SK-N-MC (cell line): ENCODE measurements at regions not wholly inside any gene's neighbourhood (a gene's known extent, or its start where the extent isn't known, plus 50 kb on each side); places are given as distances from the start of the nearest gene placed in this dataset.
"Not testable (repeated sequence)": the region's sequence is repeated elsewhere in the genome, so short reads cannot be mapped to it uniquely, and the experiment has no call there.

ENCODE experiments used
- DNase-seq: peaks from one replicate; pipeline ENCODE4 v3.0.0-alpha.2; 2011; ENCODE audit warnings: low read depth, low spot score
- H3K27ac ChIP-seq: fragments of 200-600 bp; sonication (generic); 2 replicates; pipeline ENCODE4 v1.5.1; 2016; ENCODE audit warnings: mixed run types
- H3K36me3 ChIP-seq: fragments of 200-600 bp; sonication (generic); 2 replicates; pipeline ENCODE4 v1.6.1; 2017; ENCODE audit warnings: antibody characterized with exemption, low read length, mixed read lengths; ENCODE audit not compliant: insufficient read depth
- H3K4me3 ChIP-seq: fragments of 200-600 bp; sonication (generic); 2 replicates; pipeline ENCODE4 v1.5.1; 2016
- H3K9ac ChIP-seq: fragments of 200-600 bp; sonication (generic); 2 replicates; pipeline ENCODE4 v1.8.0; 2017; ENCODE audit warnings: mixed run types, mixed read lengths; ENCODE audit not compliant: insufficient read length
- H3K9me3 ChIP-seq: fragments of 200-600 bp; sonication (generic); 2 replicates; pipeline ENCODE4 v1.6.1; 2017; ENCODE audit warnings: low read depth, mild to moderate bottlenecking, antibody characterized with exemption, low read length, moderate library complexity, mixed read lengths
- EZH2 ChIP-seq: fragments of 200-600 bp; sonication (generic); IDR thresholded peaks from one replicate; pipeline ENCODE4 v1.6.1; 2017; ENCODE audit warnings: antibody characterized with exemption
- FOXP2 ChIP-seq: optimal IDR thresholded peaks from 2 replicates; pipeline ENCODE3; 2011; ENCODE audit warnings: mild to moderate bottlenecking, moderate library complexity; ENCODE audit not compliant: insufficient read depth; ENCODE audit errors: extremely low read length, control extremely low read depth
- POLR2AphosphoS5 ChIP-seq: IDR thresholded peaks from 2 replicates; pipeline ENCODE4 v1.6.1; 2012; ENCODE audit warnings: mild to moderate bottlenecking, low read depth, low read length, borderline replicate concordance

DNA sequence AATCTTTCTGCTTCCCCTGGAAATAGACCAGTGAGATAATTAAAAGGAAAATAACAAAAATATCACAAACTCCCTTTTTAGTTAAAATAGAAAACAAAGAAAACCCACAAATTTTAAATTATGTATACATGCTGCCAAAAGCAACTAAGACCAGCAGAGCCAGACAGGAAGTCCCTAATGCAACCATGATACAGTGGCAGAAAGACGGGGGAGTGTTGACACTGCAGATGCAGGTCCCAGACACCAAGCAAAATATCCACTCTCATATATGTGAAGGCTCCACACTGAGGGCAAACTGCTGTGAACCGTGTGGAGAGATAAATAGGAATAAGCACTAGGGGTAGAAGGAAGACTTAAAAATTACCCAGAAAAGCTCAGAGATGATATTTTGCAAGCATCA lies 401.0 kb downstream of the BTG1 start:
- Histone ChIP-seq H3K36me3 (no peaks in the 10 kb centered on the region), H3K4me3 (peak overlapping the region; percentile 10), H3K9me3 (no peaks in the 10 kb centered on the region), H3K9ac (no peak overlapping the region), H3K27ac (no peak overlapping the region)
- TF ChIP-seq FOXP2 (no peak), POLR2AphosphoS5 (no peak), EZH2 (no peak)
- no peak for DNase-seq

DNA sequence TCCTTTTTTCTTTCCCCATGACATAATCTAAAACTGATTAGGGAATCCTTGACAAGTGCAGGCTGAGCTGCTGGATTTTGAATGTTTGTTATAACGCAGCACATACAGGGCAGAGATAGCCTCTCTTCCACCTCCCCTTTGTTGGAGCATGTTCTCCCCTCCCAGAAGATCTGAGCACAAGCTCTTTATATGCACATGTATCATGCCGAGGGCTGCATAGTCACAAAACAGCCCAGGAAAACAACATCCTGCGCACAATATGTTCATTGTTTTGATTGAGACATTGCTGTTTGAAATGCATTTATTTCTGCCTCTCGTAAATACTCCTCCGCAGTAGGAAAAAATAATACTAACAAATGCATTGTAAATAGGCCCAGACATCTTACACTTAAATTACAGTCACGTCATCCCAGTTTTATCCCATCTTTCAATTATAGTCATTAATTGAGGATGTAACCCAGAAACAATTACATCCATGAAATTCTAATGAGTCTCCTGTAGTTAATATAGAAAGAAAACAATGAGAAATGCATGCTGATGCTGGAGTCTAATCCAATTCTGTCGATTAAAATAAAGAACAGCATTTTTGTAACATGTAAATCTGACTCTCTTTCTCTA lies 401.8 kb downstream of the BTG1 start:
- H3K9ac ChIP-seq: no peak overlapping the region
- H3K36me3 ChIP-seq: no peaks in the 10 kb centered on the region
- TF ChIP-seq FOXP2: no peak
- no peak for TF ChIP-seq EZH2
- no peak for TF ChIP-seq POLR2AphosphoS5
- no peak overlapping the region for H3K27ac ChIP-seq
- H3K4me3 ChIP-seq: peak overlapping the region; percentile 10
- DNase-seq: no peak
- H3K9me3 ChIP-seq: no peaks in the 10 kb centered on the region

- Histone ChIP-seq H3K4me3 (no peak overlapping the region), H3K9me3 (no peaks in the 10 kb centered on the region), H3K27ac (no peak overlapping the region), H3K36me3 (no peaks in the 10 kb centered on the region), H3K9ac (no peak overlapping the region)
- DNase-seq: no peak
- TF ChIP-seq EZH2: no peak
- TF ChIP-seq POLR2AphosphoS5: no peak
- TF ChIP-seq FOXP2: no peak
Measured at GRCh38 chr12:91743280-91743679, 402.4 kb downstream of the BTG1 start.

DNA sequence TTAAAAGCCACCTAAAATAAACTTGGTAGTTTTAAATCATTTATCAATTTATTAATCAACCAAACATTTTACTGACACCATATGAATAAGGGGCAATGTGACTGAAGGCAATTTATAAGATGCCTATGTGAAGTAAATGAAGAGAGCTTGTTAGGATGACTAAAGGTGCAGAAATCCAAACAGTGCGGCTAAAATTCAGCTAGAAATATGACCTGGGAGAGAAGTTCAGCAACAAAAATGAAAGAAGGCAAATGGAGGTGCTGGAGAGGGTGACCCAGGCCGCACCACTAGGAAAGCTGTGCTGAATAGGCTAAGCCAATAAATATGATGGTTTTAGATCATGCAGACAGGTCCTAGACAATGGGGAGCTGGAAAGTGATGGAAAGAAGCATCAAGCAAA lies 403.7 kb downstream of the BTG1 start:
- no peaks in the 10 kb centered on the region for H3K36me3 ChIP-seq
- no peak overlapping the region for H3K9ac ChIP-seq
- no peak overlapping the region for H3K27ac ChIP-seq
- TF ChIP-seq FOXP2: no peak
- no peak for DNase-seq
- no peak overlapping the region for H3K4me3 ChIP-seq
- no peaks in the 10 kb centered on the region for H3K9me3 ChIP-seq

DNA sequence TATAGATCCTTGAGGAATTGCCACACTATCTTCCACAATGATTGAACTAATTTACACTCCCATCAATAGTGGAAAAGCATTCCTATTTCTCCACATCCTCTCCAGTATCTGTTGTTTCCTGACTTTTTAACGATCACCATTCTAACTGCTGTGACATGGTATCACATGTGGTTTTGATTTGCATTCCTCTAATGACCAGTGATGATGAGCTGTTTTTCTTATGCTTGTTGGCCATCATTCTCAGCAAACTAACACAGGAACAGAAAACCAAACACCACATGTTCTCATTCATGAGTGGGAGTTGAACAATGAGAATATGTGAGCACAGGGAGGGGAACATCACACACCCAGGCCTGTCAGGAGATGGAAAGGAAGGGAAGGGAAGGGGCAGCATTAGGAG lies 411.8 kb downstream of the BTG1 start:
- DNase-seq, H3K4me3 ChIP-seq, H3K9ac ChIP-seq: not testable (repeated sequence)

DNA sequence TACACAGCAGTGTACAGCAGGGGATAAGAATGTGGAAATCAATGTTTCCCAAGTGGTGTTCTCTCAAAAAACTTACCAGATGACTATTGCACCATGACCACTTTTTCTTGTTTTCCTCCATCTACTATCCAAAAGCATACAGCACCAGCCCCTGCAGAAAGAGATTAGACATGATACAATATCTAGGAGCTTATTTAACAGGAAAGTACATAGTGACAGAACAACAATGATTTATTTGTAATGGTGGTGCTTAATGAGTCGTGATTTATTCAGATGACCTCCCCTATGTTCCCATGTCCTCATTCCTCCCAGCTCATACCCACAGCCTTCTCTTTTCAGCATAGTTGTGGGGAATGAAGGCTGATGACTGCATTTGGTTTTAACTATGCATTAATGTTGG lies 413.6 kb downstream of the BTG1 start:
- TF ChIP-seq FOXP2 (no peak), POLR2AphosphoS5 (no peak), EZH2 (no peak)
- H3K36me3 ChIP-seq: no peaks in the 10 kb centered on the region
- no peak overlapping the region for H3K27ac ChIP-seq
- no peak overlapping the region for H3K9ac ChIP-seq
- H3K4me3 ChIP-seq: no peak overlapping the region
- no peak for DNase-seq
- H3K9me3 ChIP-seq: no peaks in the 10 kb centered on the region

More for the DNA sequence above, 411.8 kb downstream of the BTG1 start:
- H3K36me3 ChIP-seq, H3K9me3 ChIP-seq, H3K27ac ChIP-seq: not testable (repeated sequence)

- H3K9ac ChIP-seq: no peak overlapping the region
- DNase-seq: no peak
- H3K9me3 ChIP-seq: no peaks in the 10 kb centered on the region
- H3K4me3 ChIP-seq: no peak overlapping the region
- H3K27ac ChIP-seq: no peak overlapping the region
- TF ChIP-seq EZH2 (no peak), POLR2AphosphoS5 (no peak), FOXP2 (no peak)
- no peaks in the 10 kb centered on the region for H3K36me3 ChIP-seq
Measured at GRCh38 chr12:91729543-91729942, 416.1 kb downstream of the BTG1 start.

DNA sequence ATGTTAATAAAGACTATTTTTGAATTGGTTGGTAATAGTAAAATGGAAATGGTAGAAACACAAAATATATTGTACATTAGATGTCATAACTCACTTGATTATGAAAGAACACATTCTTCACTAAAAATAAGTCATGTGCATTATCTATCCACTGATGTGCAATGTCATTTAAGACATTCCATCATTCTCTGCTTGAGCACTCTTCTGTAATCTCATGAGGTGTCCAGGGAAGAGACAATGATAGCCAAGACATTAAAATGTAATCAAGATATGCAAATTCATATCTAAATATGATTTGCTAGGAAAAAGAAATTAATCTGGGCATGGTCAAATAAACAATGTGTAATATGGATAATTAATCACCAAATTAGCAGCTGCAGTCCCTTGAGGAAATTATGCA lies 422.5 kb downstream of the BTG1 start:
- Histone ChIP-seq H3K27ac (no peak overlapping the region), H3K36me3 (no peaks in the 10 kb centered on the region), H3K4me3 (no peak overlapping the region), H3K9me3 (no peaks in the 10 kb centered on the region), H3K9ac (no peak overlapping the region)
- no peak for TF ChIP-seq EZH2
- TF ChIP-seq POLR2AphosphoS5: no peak
- no peak for TF ChIP-seq FOXP2
- DNase-seq: no peak

DNA sequence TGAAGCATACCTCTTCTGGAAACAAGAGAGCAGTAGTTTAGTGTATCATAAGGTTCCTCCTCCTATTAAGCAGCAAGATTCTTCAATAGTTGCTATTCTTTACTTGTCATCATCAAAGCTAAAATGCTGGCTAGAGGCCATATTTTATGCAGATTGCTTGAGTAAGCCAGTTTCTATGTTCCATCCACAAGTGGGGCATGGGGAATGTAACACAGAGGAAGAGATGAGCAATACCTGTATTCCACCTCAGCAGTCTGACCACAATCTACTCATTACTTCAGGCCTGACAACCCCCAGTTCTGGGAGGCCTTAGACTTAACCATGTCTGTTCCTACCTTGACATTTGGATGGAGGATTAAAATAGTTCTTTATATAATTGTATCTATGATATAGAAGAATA lies 423.6 kb downstream of the BTG1 start:
- Histone ChIP-seq H3K9me3 (no peaks in the 10 kb centered on the region), H3K4me3 (no peak overlapping the region), H3K27ac (no peak overlapping the region), H3K36me3 (no peaks in the 10 kb centered on the region), H3K9ac (no peak overlapping the region)
- no peak for TF ChIP-seq EZH2
- no peak for TF ChIP-seq POLR2AphosphoS5
- TF ChIP-seq FOXP2: no peak
- DNase-seq: no peak
